Endodermal cell (in vitro differentiated cells): ENCODE measurements at regions not wholly inside any gene's neighbourhood (a gene's known extent, or its start where the extent isn't known, plus 50 kb on each side); places are given as distances from the start of the nearest gene placed in this dataset.
A peak's percentile ranks its signal among the peaks of the same experiment; 100 is the strongest.

Source experiments
- DNase-seq: peaks from one replicate; pipeline ENCODE4 v3.0.0-alpha.2; 2017
- H3K27ac ChIP-seq: 2 replicates; pipeline ENCODE4 v1.5.1; 2013; ENCODE audit warnings: mild to moderate bottlenecking, low read depth, low read length, moderate library complexity
- H3K27me3 ChIP-seq: 2 replicates; pipeline ENCODE4 v1.6.1; 2013; ENCODE audit warnings: mild to moderate bottlenecking, low read length, moderate library complexity; ENCODE audit not compliant: insufficient read depth, control insufficient read depth, poor library complexity, severe bottlenecking
- H3K36me3 ChIP-seq: 2 replicates; pipeline ENCODE4 v1.7.0; 2013; ENCODE audit warnings: mild to moderate bottlenecking, low read length, moderate library complexity; ENCODE audit not compliant: control insufficient read depth, insufficient read depth
- H3K4me1 ChIP-seq: one replicate; pipeline ENCODE4 v1.7.0; 2013; ENCODE audit warnings: low read length; ENCODE audit not compliant: control insufficient read depth, insufficient read depth
- H3K4me3 ChIP-seq: 2 replicates; pipeline ENCODE4 v1.5.1; 2013; ENCODE audit warnings: mild to moderate bottlenecking, low read length, moderate library complexity
- H3K9ac ChIP-seq: 2 replicates; pipeline ENCODE4 v1.6.1; 2013; ENCODE audit warnings: mild to moderate bottlenecking, low read length, moderate library complexity; ENCODE audit not compliant: poor library complexity, severe bottlenecking; ENCODE audit errors: extremely low read depth
- H3K9me3 ChIP-seq: 2 replicates; pipeline ENCODE4 v1.6.1; 2013; ENCODE audit warnings: mild to moderate bottlenecking, low read length, moderate library complexity; ENCODE audit not compliant: control insufficient read depth
- H3K27ac Mint-ChIP-seq: 2 replicates; pipeline ENCODE4 v1.8.0; 2020; ENCODE audit warnings: mixed read lengths
- H3K27me3 Mint-ChIP-seq: 2 replicates; pipeline ENCODE4 v1.8.0; 2021; ENCODE audit warnings: mild to moderate bottlenecking, mixed read lengths; ENCODE audit not compliant: insufficient read depth
- H3K36me3 Mint-ChIP-seq: 2 replicates; pipeline ENCODE4 v1.8.0; 2020; ENCODE audit warnings: low read depth, mixed read lengths
- H3K4me1 Mint-ChIP-seq: 2 replicates; pipeline ENCODE4 v1.8.0; 2020; ENCODE audit warnings: mixed read lengths
- H3K4me3 Mint-ChIP-seq: 2 replicates; pipeline ENCODE4 v1.8.0; 2020; ENCODE audit warnings: mild to moderate bottlenecking, moderate library complexity, mixed read lengths
- H3K9me3 Mint-ChIP-seq: 2 replicates; pipeline ENCODE4 v1.8.0; 2020; ENCODE audit warnings: mild to moderate bottlenecking, mixed read lengths
- WGBS, 2 experiments: methylation state at CpG; one replicate each; pipeline versions ENCODE4 v1.1.5 to v1.1.7; 2013; ENCODE audit warnings: missing lambda C conversion rate in 2 of 2, mixed read lengths in 1 of 2; ENCODE audit not compliant: insufficient coverage in 1 of 2, insufficient read length in 1 of 2; 5-methylcytosine and 5-hydroxymethylcytosine counted together
- TF ChIP-seq, protein P1 (sequence below): fragments of 200-600 bp; sonication (generic); conservative IDR thresholded peaks from 2 replicates; pipeline ENCODE4 v1.5.0; 2021; ENCODE audit warnings: antibody characterized with exemption, mild to moderate bottlenecking

DNA sequence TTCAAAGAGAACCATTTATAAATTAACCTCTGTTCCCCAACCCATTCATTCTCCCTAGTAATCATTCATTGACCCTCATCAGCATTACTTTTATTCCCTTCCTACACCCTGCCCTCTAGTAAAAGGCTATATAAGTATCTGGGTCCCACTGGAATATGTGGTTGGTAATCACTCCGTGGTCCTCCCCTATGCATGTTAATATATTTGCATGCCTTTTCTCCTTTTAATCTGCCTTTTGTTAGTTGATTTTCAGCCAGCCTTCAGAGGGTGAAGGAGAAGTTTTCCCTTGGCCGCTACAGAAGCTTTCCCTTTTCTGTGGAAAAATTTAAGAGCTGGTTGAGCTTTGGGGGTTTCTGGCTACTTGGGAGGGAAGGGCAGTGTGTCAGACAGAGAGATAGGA, 585.6 kb downstream of the UTRN start:
- H3K9me3 Mint-ChIP-seq: peaks cover 23% of the 10 kb centered on the region

DNA sequence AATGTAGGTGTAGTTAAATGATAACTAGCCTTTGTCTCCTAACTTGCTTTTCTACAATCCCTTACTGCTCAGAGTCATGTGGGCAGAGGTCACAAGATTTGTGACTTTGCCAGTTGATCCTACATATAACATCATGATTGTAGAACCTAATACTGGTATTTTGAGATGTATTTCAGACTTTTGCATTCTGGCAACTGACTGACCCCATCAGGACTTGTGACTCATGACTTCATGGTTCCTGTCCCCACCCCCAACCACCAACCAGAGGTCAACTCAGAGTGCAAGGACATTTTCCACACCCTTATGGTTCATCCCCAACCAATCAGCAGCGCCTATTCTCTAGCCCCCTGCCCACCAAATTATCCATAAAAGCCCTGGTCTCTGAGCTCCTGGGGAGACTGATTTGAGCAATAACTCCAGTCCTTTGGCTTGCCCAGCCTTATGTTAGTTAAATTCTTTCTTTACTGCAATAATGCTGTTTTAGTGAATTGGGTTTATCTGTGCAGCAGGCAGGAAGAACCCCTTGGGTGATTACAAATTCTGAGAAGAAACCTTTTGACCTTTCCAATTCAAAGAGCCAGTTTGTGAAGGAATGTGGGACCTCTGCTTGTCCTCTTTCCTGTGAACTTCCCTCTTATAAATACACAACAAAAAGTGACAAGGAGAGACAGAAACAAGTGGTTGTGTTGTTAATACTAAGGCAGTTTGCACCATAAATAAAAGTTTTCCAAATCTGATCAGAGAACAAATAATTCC, 588.7 kb downstream of the UTRN start:
- peak overlapping the region; percentile 57 for H3K4me3 ChIP-seq
- no peaks in the 10 kb centered on the region for H3K36me3 ChIP-seq
- TF ChIP-seq, protein P1, sequence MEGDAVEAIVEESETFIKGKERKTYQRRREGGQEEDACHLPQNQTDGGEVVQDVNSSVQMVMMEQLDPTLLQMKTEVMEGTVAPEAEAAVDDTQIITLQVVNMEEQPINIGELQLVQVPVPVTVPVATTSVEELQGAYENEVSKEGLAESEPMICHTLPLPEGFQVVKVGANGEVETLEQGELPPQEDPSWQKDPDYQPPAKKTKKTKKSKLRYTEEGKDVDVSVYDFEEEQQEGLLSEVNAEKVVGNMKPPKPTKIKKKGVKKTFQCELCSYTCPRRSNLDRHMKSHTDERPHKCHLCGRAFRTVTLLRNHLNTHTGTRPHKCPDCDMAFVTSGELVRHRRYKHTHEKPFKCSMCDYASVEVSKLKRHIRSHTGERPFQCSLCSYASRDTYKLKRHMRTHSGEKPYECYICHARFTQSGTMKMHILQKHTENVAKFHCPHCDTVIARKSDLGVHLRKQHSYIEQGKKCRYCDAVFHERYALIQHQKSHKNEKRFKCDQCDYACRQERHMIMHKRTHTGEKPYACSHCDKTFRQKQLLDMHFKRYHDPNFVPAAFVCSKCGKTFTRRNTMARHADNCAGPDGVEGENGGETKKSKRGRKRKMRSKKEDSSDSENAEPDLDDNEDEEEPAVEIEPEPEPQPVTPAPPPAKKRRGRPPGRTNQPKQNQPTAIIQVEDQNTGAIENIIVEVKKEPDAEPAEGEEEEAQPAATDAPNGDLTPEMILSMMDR: no peak
- H3K9ac ChIP-seq: no peak overlapping the region
- WGBS, 2 experiments: 81% methylated on average over 1 of the region's 1 CpG; no CpG with 5 or more reads in 1 of the 2 experiments
- no peak overlapping the region for H3K4me3 Mint-ChIP-seq
- H3K4me1 Mint-ChIP-seq: peaks cover 5% of the 10 kb centered on the region
- H3K4me1 ChIP-seq: peaks cover 3% of the 10 kb centered on the region
- H3K27ac ChIP-seq: no peak overlapping the region
- H3K9me3 Mint-ChIP-seq: peaks cover 20% of the 10 kb centered on the region
- H3K9me3 ChIP-seq: peaks cover 36% of the 10 kb centered on the region
- no peak for DNase-seq
- H3K27me3 ChIP-seq: no peaks in the 10 kb centered on the region
- peaks cover 13% of the 10 kb centered on the region for H3K36me3 Mint-ChIP-seq
- no peak overlapping the region for H3K27ac Mint-ChIP-seq
- H3K27me3 Mint-ChIP-seq: no peaks in the 10 kb centered on the region

More for the DNA sequence above, 585.6 kb downstream of the UTRN start:
- no peak overlapping the region for H3K27ac Mint-ChIP-seq
- Histone ChIP-seq H3K9me3 (peaks cover 48% of the 10 kb centered on the region), H3K4me3 (peak overlapping the region; percentile 12), H3K36me3 (no peaks in the 10 kb centered on the region), H3K9ac (no peak overlapping the region), H3K4me1 (no peaks in the 10 kb centered on the region), H3K27ac (no peak overlapping the region), H3K27me3 (no peaks in the 10 kb centered on the region)
- no peak overlapping the region for H3K4me3 Mint-ChIP-seq
- 49 to 86% methylated on average over 1 to 2 of the region's 2 CpGs for WGBS, 2 experiments
- peaks cover 13% of the 10 kb centered on the region for H3K36me3 Mint-ChIP-seq
- no peak for DNase-seq
- no peaks in the 10 kb centered on the region for H3K27me3 Mint-ChIP-seq
- TF ChIP-seq, protein P1: no peak
- peaks cover 3% of the 10 kb centered on the region for H3K4me1 Mint-ChIP-seq

DNA sequence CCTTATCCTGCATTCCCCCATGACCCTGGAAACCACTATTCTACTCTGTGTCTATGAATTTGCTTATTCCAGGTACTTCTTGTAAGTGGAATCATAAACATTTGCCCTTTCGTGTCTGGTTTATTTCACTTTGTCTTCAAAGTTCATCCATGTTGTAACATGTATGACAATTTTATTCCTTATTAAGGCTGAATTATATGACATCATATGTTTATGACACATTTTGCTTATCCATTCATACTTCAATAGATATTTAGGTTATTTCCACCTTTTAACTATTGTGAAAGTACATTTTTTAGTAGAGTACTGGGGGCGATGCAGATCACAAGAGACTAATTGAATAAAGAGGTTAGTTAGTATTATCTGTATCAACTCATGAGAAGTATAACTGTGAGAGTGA, 591.6 kb downstream of the UTRN start:
- H3K27me3 Mint-ChIP-seq: no peaks in the 10 kb centered on the region
- no peak overlapping the region for H3K27ac Mint-ChIP-seq
- no peak overlapping the region for H3K4me3 ChIP-seq
- no peak overlapping the region for H3K27ac ChIP-seq
- no peaks in the 10 kb centered on the region for H3K36me3 ChIP-seq
- WGBS, 2 experiments: 86 to 100% methylated on average over 1 to 2 of the region's 2 CpGs
- H3K4me3 Mint-ChIP-seq: no peak overlapping the region
- H3K9ac ChIP-seq: no peak overlapping the region
- H3K27me3 ChIP-seq: no peaks in the 10 kb centered on the region
- DNase-seq: no peak
- TF ChIP-seq, protein P1: no peak
- H3K4me1 ChIP-seq: peaks cover 3% of the 10 kb centered on the region
- H3K4me1 Mint-ChIP-seq: peaks cover 1% of the 10 kb centered on the region
- H3K36me3 Mint-ChIP-seq: peaks cover 11% of the 10 kb centered on the region
- H3K9me3 Mint-ChIP-seq: peaks cover 18% of the 10 kb centered on the region
- H3K9me3 ChIP-seq: peaks cover 25% of the 10 kb centered on the region
